NCI-H69 (cell line): ENCODE measurements at regions not wholly inside any gene's neighbourhood (a gene's known extent, or its start where the extent isn't known, plus 50 kb on each side); places are given as distances from the start of the nearest gene placed in this dataset.

Source experiments
- DNase-seq: peaks from one replicate; lab custom pipeline; 2025; lab: John Stamatoyannopoulos, UW

GRCh38 chr5:67467110-67467509, 270.5 kb upstream of the CD180 start:
- DNase-seq: no peak

GRCh38 chr5:67465537-67466207, 269.1 kb upstream of the CD180 start:
- no peak for DNase-seq

DNA sequence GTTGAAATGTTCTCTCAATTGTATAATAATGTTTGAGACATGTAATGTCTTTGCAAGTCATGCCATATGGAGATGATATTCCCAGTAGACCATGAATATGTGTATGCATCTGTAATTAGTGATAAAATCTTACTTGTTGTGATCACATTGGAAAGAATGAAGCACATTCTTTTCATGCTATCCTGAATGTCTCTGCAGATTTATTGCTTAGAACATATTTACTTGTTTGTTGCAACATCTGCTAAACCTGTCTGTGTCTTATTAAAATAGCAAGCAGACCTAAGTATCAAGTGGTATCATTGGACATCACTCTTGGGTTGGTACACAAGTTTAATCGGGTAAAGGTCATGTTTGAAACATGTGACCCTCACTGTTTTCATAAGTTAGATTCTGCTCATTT, 265.5 kb upstream of the CD180 start:
- no peak for DNase-seq

- DNase-seq: no peak
These were observed 262.7 kb upstream of the CD180 start for GRCh38 chr5:67459253-67459652.

- no peak for DNase-seq
These were observed 259.4 kb upstream of the CD180 start for GRCh38 chr5:67455970-67456369.

DNA sequence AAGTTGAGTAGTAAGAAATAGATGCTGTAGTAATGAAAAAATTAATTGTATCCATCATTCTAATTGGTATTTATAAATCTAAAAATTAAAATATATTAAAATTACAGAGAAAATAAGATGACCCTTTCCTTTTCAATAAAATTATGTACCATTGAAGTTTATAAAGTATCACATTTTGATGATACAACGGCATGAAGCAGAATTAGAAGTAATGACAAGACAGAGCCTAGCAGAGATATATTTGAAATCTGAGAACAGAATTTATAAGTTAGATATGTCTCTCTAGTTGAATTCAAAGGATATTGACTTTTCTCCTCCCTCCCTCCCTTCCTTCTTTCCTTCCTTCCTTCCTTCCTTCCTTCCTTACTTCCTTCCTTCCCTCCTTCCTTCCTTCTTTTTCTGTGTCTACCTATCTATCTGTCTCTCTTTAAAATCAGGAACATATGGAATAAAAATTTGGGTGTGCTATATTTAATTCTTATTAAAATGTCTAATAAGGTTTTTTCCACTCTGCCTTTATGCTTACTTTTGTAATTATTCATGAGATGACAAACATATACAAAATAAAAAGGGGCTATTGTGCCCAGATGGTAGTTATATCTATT, 258.5 kb upstream of the CD180 start:
- no peak for DNase-seq

- no peak for DNase-seq
These were observed 256.7 kb upstream of the CD180 start for GRCh38 chr5:67453111-67453905.

GRCh38 chr5:67451640-67452279, 255.2 kb upstream of the CD180 start:
- no peak for DNase-seq

GRCh38 chr5:67447732-67448131, 251.1 kb upstream of the CD180 start:
- no peak for DNase-seq

DNA sequence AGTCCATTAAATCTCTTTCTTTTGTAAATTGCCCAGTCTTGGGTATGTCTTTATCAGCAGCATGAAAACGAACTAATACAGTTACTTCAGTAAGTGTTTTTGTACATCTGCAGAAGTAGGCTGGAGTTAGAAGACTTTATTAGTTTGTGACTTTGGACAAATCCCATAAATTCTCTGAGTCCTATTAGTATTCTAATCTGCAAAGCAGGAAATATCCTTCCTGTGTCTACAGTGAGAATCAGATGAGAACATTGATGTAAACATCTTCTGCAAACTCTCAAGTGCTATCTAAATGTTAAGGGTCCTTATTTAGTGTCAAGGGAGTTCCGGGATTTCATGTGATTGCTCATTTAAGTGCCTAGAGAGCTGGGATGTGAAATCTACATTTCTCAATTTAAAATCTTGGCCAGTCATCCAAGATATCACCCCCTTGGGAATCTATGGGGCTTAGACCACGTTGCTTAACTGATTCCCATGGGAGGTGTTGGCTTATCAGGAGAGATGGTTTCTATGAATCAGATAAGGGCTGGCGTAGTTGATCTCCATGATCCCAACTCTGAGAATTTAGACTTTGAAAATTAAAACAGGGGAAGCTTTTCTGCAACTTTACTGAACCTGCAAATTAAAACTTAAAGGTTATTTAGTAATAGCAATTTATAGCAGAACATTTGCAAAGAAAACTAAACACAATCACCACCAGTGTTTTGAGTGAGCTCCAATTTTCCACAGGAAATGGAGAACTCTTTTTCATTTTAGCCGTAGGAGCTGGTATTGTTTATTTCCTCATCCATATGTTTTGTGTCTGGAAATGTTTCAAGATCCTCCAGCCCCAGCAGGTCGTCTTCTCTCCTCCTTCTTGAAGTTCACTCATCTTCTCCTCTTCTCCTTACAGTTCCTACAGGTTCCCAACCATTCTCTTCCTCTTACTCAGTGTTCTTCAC, 241.6 kb upstream of the CD180 start:
- no peak for DNase-seq

DNA sequence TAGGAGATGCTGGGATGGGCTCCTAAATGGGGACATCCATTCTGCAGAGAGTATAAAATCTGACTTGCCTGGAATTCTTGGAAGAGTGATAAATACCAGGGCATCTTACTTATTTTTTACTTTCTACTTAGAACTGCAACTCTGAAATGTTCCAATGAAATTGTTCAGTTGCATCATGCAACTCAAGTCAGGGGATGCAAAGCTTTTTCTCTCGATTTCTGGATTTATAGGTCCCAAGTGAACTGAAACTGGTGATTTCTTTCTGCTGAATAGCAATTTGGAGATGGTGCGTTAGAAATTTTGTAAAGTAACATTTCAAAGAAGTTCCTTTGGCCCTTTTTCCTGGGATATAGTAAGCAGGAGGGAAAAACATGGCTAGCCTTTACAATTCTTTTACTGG, 238.4 kb upstream of the CD180 start:
- DNase-seq: no peak

- no peak for DNase-seq
These were observed 237.9 kb upstream of the CD180 start for GRCh38 chr5:67434466-67434865.

DNA sequence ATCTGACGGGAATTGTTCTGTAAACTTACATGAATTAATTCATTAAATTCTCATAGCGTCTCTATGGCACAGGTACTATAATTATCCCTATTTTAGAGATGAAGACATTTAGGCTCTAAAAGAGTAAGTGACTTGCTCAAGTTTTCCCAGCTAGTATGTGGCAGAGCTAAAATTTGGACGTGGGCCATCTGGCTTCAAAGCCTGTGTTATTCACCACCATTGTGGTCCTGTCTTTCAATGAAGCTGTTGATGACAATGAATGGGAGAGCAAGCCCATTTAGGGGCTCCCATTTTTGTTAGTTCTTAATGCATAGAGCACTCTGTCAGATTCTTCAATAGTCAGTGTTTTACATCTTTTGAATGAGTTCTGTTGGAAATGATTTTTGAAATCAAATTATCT, 236.0 kb upstream of the CD180 start:
- no peak for DNase-seq

GRCh38 chr5:67431191-67431590, 234.6 kb upstream of the CD180 start:
- no peak for DNase-seq

DNA sequence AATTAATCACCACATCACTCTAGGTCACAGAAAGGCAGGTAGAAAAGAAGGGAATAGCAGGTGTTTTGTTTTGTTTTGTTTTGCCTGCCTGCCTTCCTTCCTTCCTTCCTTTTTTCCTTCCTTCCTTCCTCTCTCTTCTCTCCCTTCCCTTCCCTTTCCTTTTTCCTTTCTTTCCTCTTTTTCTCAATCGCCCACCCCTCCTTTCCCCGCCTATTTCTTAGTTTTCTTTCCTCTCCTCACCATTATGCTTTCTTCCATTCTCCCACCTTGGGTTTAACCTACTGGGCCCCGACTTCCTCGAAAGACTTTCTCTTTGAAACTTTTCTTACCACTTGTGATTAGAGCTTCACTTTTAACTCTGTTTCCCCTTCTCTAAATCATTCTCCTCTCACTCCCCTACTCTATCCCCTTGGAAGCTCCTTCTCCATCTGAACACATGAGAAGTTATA, 231.3 kb upstream of the CD180 start:
- no peak for DNase-seq

GRCh38 chr5:67426961-67427849, 230.6 kb upstream of the CD180 start:
- peak; percentile 44 for DNase-seq

DNA sequence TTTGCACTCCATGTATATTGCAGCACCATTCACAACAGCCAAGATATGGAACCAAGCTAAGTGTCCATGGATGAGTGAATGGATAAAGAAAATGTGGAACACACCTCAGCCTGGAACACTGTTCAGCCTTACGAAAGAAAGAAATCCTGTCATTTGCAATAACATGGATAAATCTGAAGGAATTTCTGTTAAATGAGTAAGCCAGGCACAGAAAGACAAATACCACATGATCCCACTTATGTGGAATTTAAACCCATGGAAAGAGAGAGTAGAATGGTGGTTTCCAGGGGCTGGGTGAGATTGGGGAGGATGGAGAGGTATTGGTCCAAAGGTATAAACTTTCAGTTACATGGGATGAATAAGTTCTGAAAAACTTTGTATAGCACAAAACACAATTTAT, 228.9 kb upstream of the CD180 start:
- DNase-seq: no peak

DNA sequence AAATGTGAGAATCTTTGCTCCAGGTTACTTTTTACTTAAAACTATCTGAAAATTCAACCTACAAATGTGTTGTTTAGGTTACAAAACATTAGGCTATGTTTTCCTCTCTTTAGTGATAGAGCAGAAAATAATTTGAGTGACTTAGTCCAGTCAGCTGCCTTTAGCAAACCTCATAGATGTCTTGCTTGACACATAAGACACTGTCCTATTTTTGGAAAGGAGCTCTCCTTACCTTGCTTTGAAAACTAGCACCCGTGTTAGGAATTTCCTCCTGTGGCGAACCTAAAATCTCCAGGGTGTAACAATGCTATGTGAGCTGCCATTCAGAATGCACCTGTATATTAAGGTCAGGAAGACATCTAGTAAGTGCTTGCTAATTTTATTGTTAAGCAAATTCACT, 221.2 kb upstream of the CD180 start:
- DNase-seq: peak; percentile 30

- no peak for DNase-seq
These were observed 220.4 kb upstream of the CD180 start for GRCh38 chr5:67416986-67417385.

DNA sequence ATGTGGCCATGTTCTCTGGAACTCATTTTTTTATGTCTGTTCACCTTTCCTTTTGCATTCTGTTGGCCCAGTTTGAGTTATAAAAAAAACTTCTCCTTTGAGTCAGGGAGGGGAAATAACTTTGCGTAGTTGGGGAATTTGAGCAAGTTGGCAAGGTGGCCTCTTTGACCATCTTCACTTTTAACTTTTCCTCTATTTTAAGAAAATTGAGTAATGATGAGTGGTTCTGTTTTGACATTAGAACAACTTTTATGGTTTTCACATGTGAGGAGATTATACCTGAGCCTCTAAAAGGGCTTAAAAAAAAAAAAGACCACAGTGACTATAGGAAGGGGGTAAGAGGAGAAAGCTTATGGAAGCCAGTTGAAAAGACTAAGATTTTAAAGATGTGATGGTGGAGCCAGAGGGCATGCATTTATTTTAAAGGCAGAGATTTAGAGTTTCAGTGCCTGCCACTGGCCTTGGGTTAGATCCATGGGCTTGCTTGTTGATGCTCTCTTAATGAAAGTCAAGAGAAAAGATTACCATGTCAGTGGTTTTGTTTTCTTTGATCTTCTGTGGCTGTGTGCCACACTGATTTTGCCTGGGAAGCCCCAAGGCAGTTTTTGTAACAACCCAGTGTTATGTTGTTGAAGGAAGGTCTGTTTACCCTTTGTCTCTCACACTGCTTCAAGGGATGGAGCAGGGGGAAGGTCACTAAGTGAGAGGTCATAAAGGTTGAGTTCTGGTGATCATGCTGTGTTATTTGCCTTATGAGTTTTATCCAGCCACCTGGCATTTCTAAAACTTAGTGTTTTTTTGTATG, 219.7 kb upstream of the CD180 start:
- peak; percentile 59 for DNase-seq
